ENCODE measurements at regions not wholly inside any gene's neighbourhood (a gene's known extent, or its start where the extent isn't known, plus 50 kb on each side); places are given as distances from the start of the nearest gene placed in this dataset.

- H3K36me3 ChIP-seq = no peaks in the 10 kb centered on the region
- H3K9me3 ChIP-seq = no peaks in the 10 kb centered on the region
- peaks cover 0 to 22% (median 5%) of the 10 kb centered on the region in 3 donors for H3K4me1 ChIP-seq
- 46 to 54% methylated on average over 3 of the region's 3 CpGs for WGBS, 2 donors
- DNase-seq = no peak
- TF ChIP-seq POLR2A (IDR thresholded peaks at IDR 0.05) (no peak), CTCF (IDR thresholded peaks at IDR 0.05) (no peak)
- intact Hi-C loops (cut with DNase I) = no loop called here
- H3K4me3 ChIP-seq = no peak overlapping the region
- H3K27me3 ChIP-seq = no peaks in the 10 kb centered on the region
- H3K27ac ChIP-seq = no peak overlapping the region
Measured at GRCh38 chr7:115232041-115232440, 310.1 kb downstream of the MDFIC start.

DNA sequence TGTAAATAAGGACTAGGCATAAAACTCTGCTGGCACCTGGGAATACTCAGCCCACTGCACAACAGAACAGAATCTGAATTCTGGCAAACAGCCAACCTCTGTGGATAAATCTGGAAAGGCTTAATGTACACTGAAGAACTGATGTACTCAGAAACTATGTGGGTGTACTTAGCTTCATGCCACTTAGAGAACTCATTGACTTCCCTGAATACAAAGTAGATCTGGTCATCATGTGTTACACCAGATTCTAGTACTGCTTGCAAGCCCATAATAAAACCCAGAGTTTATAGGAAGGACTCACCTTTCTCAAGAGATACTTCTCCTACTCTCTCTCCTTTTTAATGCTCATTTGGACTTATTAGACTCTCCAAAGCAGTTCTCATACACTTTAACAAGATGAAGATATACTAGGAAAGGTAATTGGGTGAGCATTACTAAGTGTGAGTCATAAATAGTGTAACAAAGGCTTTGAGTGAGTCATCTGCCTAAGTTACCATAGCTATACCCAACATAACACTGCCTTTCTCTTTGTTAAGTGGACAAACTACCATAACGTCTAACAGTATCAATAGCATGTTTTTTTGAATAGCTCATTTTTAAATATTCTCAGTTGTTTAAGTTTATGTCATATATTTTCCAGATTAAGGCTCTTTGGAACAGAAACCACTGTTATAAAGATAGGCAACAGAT, 309.1 kb downstream of the MDFIC start:
- DNase-seq = no peak
- Histone ChIP-seq H3K4me1 (peaks cover 0 to 22% (median 5%) of the 10 kb centered on the region in 3 donors), H3K36me3 (no peaks in the 10 kb centered on the region), H3K4me3 (no peak overlapping the region), H3K27ac (peak overlapping the region; percentile 34 to 67 (median 38)), H3K27me3 (no peaks in the 10 kb centered on the region), H3K9me3 (no peaks in the 10 kb centered on the region)
- intact Hi-C loops (cut with DNase I) = no loop called here
- TF ChIP-seq CTCF (IDR thresholded peaks at IDR 0.05) (no peak), POLR2A (IDR thresholded peaks at IDR 0.05) (no peak)
- WGBS, 2 donors = 7 to 20% methylated on average over 1 of the region's 1 CpG

- 69 to 74% methylated on average over 8 of the region's 8 CpGs for WGBS, 2 donors
- H3K36me3 ChIP-seq = no peaks in the 10 kb centered on the region
- intact Hi-C loops (cut with DNase I) = no loop called here
- H3K4me1 ChIP-seq = peaks cover 0 to 22% (median 5%) of the 10 kb centered on the region in 3 donors
- DNase-seq = no peak
- H3K27me3 ChIP-seq = no peaks in the 10 kb centered on the region
- TF ChIP-seq CTCF (IDR thresholded peaks at IDR 0.05) (no peak), POLR2A (IDR thresholded peaks at IDR 0.05) (no peak)
- H3K9me3 ChIP-seq = no peaks in the 10 kb centered on the region
- peak overlapping the region in 1 of 4 donors; percentile 38 for H3K27ac ChIP-seq
- no peak overlapping the region for H3K4me3 ChIP-seq
Measured at GRCh38 chr7:115229401-115230105, 307.7 kb downstream of the MDFIC start.

- 80 to 89% methylated on average over 5 of the region's 5 CpGs for WGBS, 2 donors
- no peaks in the 10 kb centered on the region for H3K27me3 ChIP-seq
- DNase-seq = no peak
- H3K4me3 ChIP-seq = no peak overlapping the region
- H3K9me3 ChIP-seq = no peaks in the 10 kb centered on the region
- intact Hi-C loops (cut with DNase I) = no loop called here
- H3K27ac ChIP-seq = no peak overlapping the region
- TF ChIP-seq POLR2A (IDR thresholded peaks at IDR 0.05) = no peak
- no peak for TF ChIP-seq CTCF (IDR thresholded peaks at IDR 0.05)
- H3K36me3 ChIP-seq = no peaks in the 10 kb centered on the region
- H3K4me1 ChIP-seq = peaks cover 0 to 22% (median 5%) of the 10 kb centered on the region in 3 donors
Measured at GRCh38 chr7:115227473-115228235, 305.8 kb downstream of the MDFIC start.

GRCh38 chr7:115226410-115226809, 304.5 kb downstream of the MDFIC start:
- 22 to 47% methylated on average over 1 of the region's 1 CpG for WGBS, 2 donors
- no peak for DNase-seq
- H3K36me3 ChIP-seq = no peaks in the 10 kb centered on the region
- H3K27me3 ChIP-seq = no peaks in the 10 kb centered on the region
- no peak for TF ChIP-seq CTCF (IDR thresholded peaks at IDR 0.05)
- TF ChIP-seq POLR2A (IDR thresholded peaks at IDR 0.05) = no peak
- H3K9me3 ChIP-seq = no peaks in the 10 kb centered on the region
- no peak overlapping the region for H3K27ac ChIP-seq
- H3K4me1 ChIP-seq = peaks cover 0 to 17% (median 5%) of the 10 kb centered on the region in 3 donors
- intact Hi-C loops (cut with DNase I) = no loop called here
- H3K4me3 ChIP-seq = no peak overlapping the region

Data from esophagus squamous epithelium (tissue), 5 donors.